Iris pigment epithelial cell (primary cell): ENCODE measurements at regions not wholly inside any gene's neighbourhood (a gene's known extent, or its start where the extent isn't known, plus 50 kb on each side); places are given as distances from the start of the nearest gene placed in this dataset.
"Not testable (repeated sequence)": the region's sequence is repeated elsewhere in the genome, so short reads cannot be mapped to it uniquely, and the experiment has no call there.

ENCODE experiments used
- DNase-seq: peaks from one replicate; pipeline ENCODE4 v3.0.0-alpha.2; 2011; ENCODE audit warnings: low read depth

GRCh38 chr13:73576291-73576690 lies 517.5 kb downstream of the KLF5 start:
- no peak for DNase-seq

- DNase-seq: no peak
These were observed 514.0 kb downstream of the KLF5 start for GRCh38 chr13:73572824-73573223.

- no peak for DNase-seq
These were observed 512.6 kb downstream of the KLF5 start for GRCh38 chr13:73571376-73571775.

- no peak for DNase-seq
These were observed 498.1 kb downstream of the KLF5 start for GRCh38 chr13:73556902-73557301.

- DNase-seq: no peak
These were observed 497.3 kb downstream of the KLF5 start for GRCh38 chr13:73556128-73556527.

- no peak for DNase-seq
These were observed 492.9 kb downstream of the KLF5 start for GRCh38 chr13:73551736-73552135.

- DNase-seq: no peak
These were observed 490.9 kb downstream of the KLF5 start for GRCh38 chr13:73549717-73550116.

- no peak for DNase-seq
These were observed 489.6 kb downstream of the KLF5 start for GRCh38 chr13:73548449-73548848.

- no peak for DNase-seq
These were observed 488.4 kb downstream of the KLF5 start for GRCh38 chr13:73547239-73547638.

- no peak for DNase-seq
These were observed 485.4 kb downstream of the KLF5 start for GRCh38 chr13:73544175-73544574.

- DNase-seq: no peak
These were observed 483.6 kb downstream of the KLF5 start for GRCh38 chr13:73542446-73542845.

- no peak for DNase-seq
These were observed 478.1 kb downstream of the KLF5 start for GRCh38 chr13:73536865-73537264.

GRCh38 chr13:73535341-73535740 lies 476.5 kb downstream of the KLF5 start:
- DNase-seq: no peak

- no peak for DNase-seq
These were observed 474.2 kb downstream of the KLF5 start for GRCh38 chr13:73532987-73533510.

- no peak for DNase-seq
These were observed 473.8 kb downstream of the KLF5 start for GRCh38 chr13:73532582-73532981.

GRCh38 chr13:73531014-73531413 lies 472.2 kb downstream of the KLF5 start:
- no peak for DNase-seq

- DNase-seq: no peak
These were observed 464.1 kb downstream of the KLF5 start for GRCh38 chr13:73522937-73523336.

- no peak for DNase-seq
These were observed 463.2 kb downstream of the KLF5 start for GRCh38 chr13:73521985-73522524.

GRCh38 chr13:73521290-73521624 lies 462.5 kb downstream of the KLF5 start:
- DNase-seq: peak; percentile 2

GRCh38 chr13:73520566-73521289 lies 461.9 kb downstream of the KLF5 start:
- no peak for DNase-seq

GRCh38 chr13:73520135-73520534 lies 461.3 kb downstream of the KLF5 start:
- not testable (repeated sequence) for DNase-seq

GRCh38 chr13:73519396-73520116 lies 460.8 kb downstream of the KLF5 start:
- DNase-seq: no peak

GRCh38 chr13:73517766-73518165 lies 459.0 kb downstream of the KLF5 start:
- no peak for DNase-seq
